Mesothelial cell of epicardium (in vitro differentiated cells): ENCODE measurements at regions not wholly inside any gene's neighbourhood (a gene's known extent, or its start where the extent isn't known, plus 50 kb on each side); places are given as distances from the start of the nearest gene placed in this dataset.

Experiments
- DNase-seq, 2 experiments: peaks; one replicate each; pipeline ENCODE4 v3.0.0; 2021; ENCODE audit warnings: low spot score in 2 of 2; ENCODE audit not compliant: unreplicated experiment in 2 of 2
- H3K27ac Mint-ChIP-seq: 2 replicates; pipeline ENCODE4 v1.8.0; 2021; ENCODE audit warnings: mixed read lengths
- H3K27me3 Mint-ChIP-seq: 2 replicates; pipeline ENCODE4 v1.8.0; 2021; ENCODE audit warnings: low read depth, mixed read lengths
- H3K36me3 Mint-ChIP-seq: 2 replicates; pipeline ENCODE4 v1.8.0; 2021; ENCODE audit warnings: mixed read lengths
- H3K4me1 Mint-ChIP-seq: 2 replicates; pipeline ENCODE4 v1.8.0; 2021; ENCODE audit warnings: mixed read lengths
- H3K4me3 Mint-ChIP-seq: 2 replicates; pipeline ENCODE4 v1.8.0; 2021; ENCODE audit warnings: mild to moderate bottlenecking, moderate library complexity, mixed read lengths
- H3K9me3 Mint-ChIP-seq: 2 replicates; pipeline ENCODE4 v1.8.0; 2021; ENCODE audit warnings: mixed read lengths
- TF ChIP-seq, protein P1 (sequence below): fragments of 200-600 bp; sonication (generic); IDR thresholded peaks from one replicate; pipeline ENCODE4 v1.5.0; 2021; ENCODE audit warnings: antibody characterized with exemption; ENCODE audit not compliant: unreplicated experiment

GRCh38 chr15:39465843-39466749 lies 114.8 kb upstream of the THBS1 start:
- Mint-ChIP-seq H3K4me3 (no peak overlapping the region), H3K4me1 (peaks cover 6% of the 10 kb centered on the region), H3K27ac (no peak overlapping the region), H3K36me3 (no peaks in the 10 kb centered on the region), H3K27me3 (no peaks in the 10 kb centered on the region), H3K9me3 (peaks cover 19% of the 10 kb centered on the region)
- TF ChIP-seq, protein P1, sequence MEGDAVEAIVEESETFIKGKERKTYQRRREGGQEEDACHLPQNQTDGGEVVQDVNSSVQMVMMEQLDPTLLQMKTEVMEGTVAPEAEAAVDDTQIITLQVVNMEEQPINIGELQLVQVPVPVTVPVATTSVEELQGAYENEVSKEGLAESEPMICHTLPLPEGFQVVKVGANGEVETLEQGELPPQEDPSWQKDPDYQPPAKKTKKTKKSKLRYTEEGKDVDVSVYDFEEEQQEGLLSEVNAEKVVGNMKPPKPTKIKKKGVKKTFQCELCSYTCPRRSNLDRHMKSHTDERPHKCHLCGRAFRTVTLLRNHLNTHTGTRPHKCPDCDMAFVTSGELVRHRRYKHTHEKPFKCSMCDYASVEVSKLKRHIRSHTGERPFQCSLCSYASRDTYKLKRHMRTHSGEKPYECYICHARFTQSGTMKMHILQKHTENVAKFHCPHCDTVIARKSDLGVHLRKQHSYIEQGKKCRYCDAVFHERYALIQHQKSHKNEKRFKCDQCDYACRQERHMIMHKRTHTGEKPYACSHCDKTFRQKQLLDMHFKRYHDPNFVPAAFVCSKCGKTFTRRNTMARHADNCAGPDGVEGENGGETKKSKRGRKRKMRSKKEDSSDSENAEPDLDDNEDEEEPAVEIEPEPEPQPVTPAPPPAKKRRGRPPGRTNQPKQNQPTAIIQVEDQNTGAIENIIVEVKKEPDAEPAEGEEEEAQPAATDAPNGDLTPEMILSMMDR, result no peak
- DNase-seq, result no peak

- Mint-ChIP-seq H3K4me3 (no peak overlapping the region), H3K9me3 (peaks cover 19% of the 10 kb centered on the region), H3K36me3 (no peaks in the 10 kb centered on the region), H3K4me1 (peaks cover 8% of the 10 kb centered on the region), H3K27ac (no peak overlapping the region), H3K27me3 (no peaks in the 10 kb centered on the region)
- no peak for DNase-seq
- TF ChIP-seq, protein P1, result no peak
Measured at GRCh38 chr15:39466750-39467105, 114.2 kb upstream of the THBS1 start.

GRCh38 chr15:39468331-39468730 lies 112.5 kb upstream of the THBS1 start:
- peak overlapping the region; percentile 57 for H3K27ac Mint-ChIP-seq
- TF ChIP-seq, protein P1, result no peak
- no peak overlapping the region for H3K4me3 Mint-ChIP-seq
- H3K4me1 Mint-ChIP-seq, result peaks cover 24% of the 10 kb centered on the region
- no peaks in the 10 kb centered on the region for H3K27me3 Mint-ChIP-seq
- no peaks in the 10 kb centered on the region for H3K36me3 Mint-ChIP-seq
- DNase-seq, result no peak
- H3K9me3 Mint-ChIP-seq, result peaks cover 15% of the 10 kb centered on the region

DNA sequence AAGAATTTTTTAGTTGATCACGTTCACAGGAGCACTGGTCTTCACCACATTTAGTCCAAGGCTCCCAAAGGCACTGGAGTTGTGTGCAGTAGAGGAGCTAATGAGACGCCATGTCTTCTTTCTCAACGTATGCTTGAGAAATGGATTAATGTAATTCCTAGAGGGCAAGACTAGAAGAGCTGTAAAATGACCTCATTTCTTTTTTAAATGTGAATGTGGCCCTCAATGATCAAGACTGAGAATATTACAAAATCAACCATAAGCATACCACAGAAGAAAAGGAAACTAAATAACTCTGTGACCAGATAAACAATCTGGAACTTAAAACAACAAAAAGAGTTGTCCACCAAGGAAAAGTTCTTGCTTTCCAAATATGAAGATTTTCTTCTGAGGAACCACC lies 112.1 kb upstream of the THBS1 start:
- H3K4me1 Mint-ChIP-seq, result peaks cover 29% of the 10 kb centered on the region
- H3K36me3 Mint-ChIP-seq, result no peaks in the 10 kb centered on the region
- DNase-seq, result no peak
- H3K9me3 Mint-ChIP-seq, result peaks cover 15% of the 10 kb centered on the region
- TF ChIP-seq, protein P1, result no peak
- no peak overlapping the region for H3K4me3 Mint-ChIP-seq
- H3K27me3 Mint-ChIP-seq, result no peaks in the 10 kb centered on the region
- no peak overlapping the region for H3K27ac Mint-ChIP-seq

- H3K36me3 Mint-ChIP-seq, result no peaks in the 10 kb centered on the region
- peaks cover 15% of the 10 kb centered on the region for H3K9me3 Mint-ChIP-seq
- H3K27ac Mint-ChIP-seq, result peak overlapping the region; percentile 89
- H3K27me3 Mint-ChIP-seq, result no peaks in the 10 kb centered on the region
- H3K4me1 Mint-ChIP-seq, result peaks cover 33% of the 10 kb centered on the region
- H3K4me3 Mint-ChIP-seq, result no peak overlapping the region
- DNase-seq, result no peak
- TF ChIP-seq, protein P1, result no peak
Measured at GRCh38 chr15:39471785-39472574, 108.9 kb upstream of the THBS1 start.
